Smooth muscle cell (in vitro differentiated cells): ENCODE measurements at regions not wholly inside any gene's neighbourhood (a gene's known extent, or its start where the extent isn't known, plus 50 kb on each side); places are given as distances from the start of the nearest gene placed in this dataset.

ENCODE experiments used
- DNase-seq: peaks from one replicate; lab custom pipeline; 2025; ENCODE audit not compliant: unreplicated experiment; lab: John Stamatoyannopoulos, UW
- H2AFZ ChIP-seq: fragments of 200-600 bp; sonication (generic); 2 replicates; pipeline ENCODE4 v1.6.0; 2016; ENCODE audit warnings: antibody characterized with exemption, low read depth, mild to moderate bottlenecking
- H3F3A ChIP-seq: fragments of 200-600 bp; sonication (generic); 2 replicates; pipeline ENCODE4 v1.6.0; 2017; ENCODE audit warnings: antibody characterized with exemption, low read depth
- H3K27ac ChIP-seq: fragments of 200-600 bp; sonication (generic); 2 replicates; pipeline ENCODE4 v1.5.1; 2016; ENCODE audit warnings: low read depth, mild to moderate bottlenecking
- H3K27me3 ChIP-seq: fragments of 200-600 bp; sonication (generic); 2 replicates; pipeline ENCODE4 v1.6.1; 2016; ENCODE audit warnings: low read depth, mild to moderate bottlenecking
- H3K36me3 ChIP-seq: fragments of 200-600 bp; sonication (generic); 2 replicates; pipeline ENCODE4 v1.5.1; 2016; ENCODE audit warnings: low read depth
- H3K4me1 ChIP-seq: fragments of 200-600 bp; sonication (generic); 2 replicates; pipeline ENCODE4 v1.5.1; 2016; ENCODE audit warnings: low read depth
- H3K4me2 ChIP-seq: fragments of 200-600 bp; sonication (generic); 2 replicates; pipeline ENCODE4 v1.6.0; 2016; ENCODE audit warnings: mild to moderate bottlenecking
- H3K4me3 ChIP-seq: fragments of 200-600 bp; sonication (generic); 2 replicates; pipeline ENCODE4 v1.5.1; 2016; ENCODE audit warnings: mild to moderate bottlenecking
- H3K79me2 ChIP-seq: fragments of 200-600 bp; sonication (generic); 2 replicates; pipeline ENCODE4 v1.6.0; 2016; ENCODE audit warnings: low read depth, mild to moderate bottlenecking
- H3K9ac ChIP-seq: fragments of 200-600 bp; sonication (generic); 2 replicates; pipeline ENCODE4 v1.6.0; 2016; ENCODE audit warnings: low read depth
- H3K9me3 ChIP-seq: fragments of 200-600 bp; sonication (generic); replicated peaks from 2 replicates; pipeline ENCODE4 v1.5.1; 2016; ENCODE audit warnings: low read depth
- H4K20me1 ChIP-seq: fragments of 200-600 bp; sonication (generic); 2 replicates; pipeline ENCODE4 v1.6.0; 2016; ENCODE audit warnings: low read depth
- WGBS: methylation state at CpG from one replicate; pipeline ENCODE4 v1.1.7; 2016; ENCODE audit warnings: low lambda C conversion rate; 5-methylcytosine and 5-hydroxymethylcytosine counted together
- TF ChIP-seq, protein P1 (sequence below): fragments of 200-600 bp; sonication (generic); IDR thresholded peaks from 2 replicates; pipeline ENCODE4 v1.5.1; 2017; ENCODE audit warnings: borderline replicate concordance, mild to moderate bottlenecking, antibody characterized with exemption; ENCODE audit not compliant: insufficient read depth, poor library complexity, severe bottlenecking

- H3K4me3 ChIP-seq, result no peak overlapping the region
- no peak overlapping the region for H3K9ac ChIP-seq
- H3K27me3 ChIP-seq, result no peaks in the 10 kb centered on the region
- peaks cover 8% of the 10 kb centered on the region for H3F3A ChIP-seq
- WGBS, result 16% methylated on average over 3 of the region's 3 CpGs
- H3K4me2 ChIP-seq, result peak overlapping the region; percentile 54
- no peaks in the 10 kb centered on the region for H3K9me3 ChIP-seq
- H4K20me1 ChIP-seq, result no peaks in the 10 kb centered on the region
- no peaks in the 10 kb centered on the region for H3K36me3 ChIP-seq
- no peak overlapping the region for H2AFZ ChIP-seq
- no peaks in the 10 kb centered on the region for H3K4me1 ChIP-seq
- no peaks in the 10 kb centered on the region for H3K79me2 ChIP-seq
- H3K27ac ChIP-seq, result peak overlapping the region; percentile 71
- TF ChIP-seq, protein P1, sequence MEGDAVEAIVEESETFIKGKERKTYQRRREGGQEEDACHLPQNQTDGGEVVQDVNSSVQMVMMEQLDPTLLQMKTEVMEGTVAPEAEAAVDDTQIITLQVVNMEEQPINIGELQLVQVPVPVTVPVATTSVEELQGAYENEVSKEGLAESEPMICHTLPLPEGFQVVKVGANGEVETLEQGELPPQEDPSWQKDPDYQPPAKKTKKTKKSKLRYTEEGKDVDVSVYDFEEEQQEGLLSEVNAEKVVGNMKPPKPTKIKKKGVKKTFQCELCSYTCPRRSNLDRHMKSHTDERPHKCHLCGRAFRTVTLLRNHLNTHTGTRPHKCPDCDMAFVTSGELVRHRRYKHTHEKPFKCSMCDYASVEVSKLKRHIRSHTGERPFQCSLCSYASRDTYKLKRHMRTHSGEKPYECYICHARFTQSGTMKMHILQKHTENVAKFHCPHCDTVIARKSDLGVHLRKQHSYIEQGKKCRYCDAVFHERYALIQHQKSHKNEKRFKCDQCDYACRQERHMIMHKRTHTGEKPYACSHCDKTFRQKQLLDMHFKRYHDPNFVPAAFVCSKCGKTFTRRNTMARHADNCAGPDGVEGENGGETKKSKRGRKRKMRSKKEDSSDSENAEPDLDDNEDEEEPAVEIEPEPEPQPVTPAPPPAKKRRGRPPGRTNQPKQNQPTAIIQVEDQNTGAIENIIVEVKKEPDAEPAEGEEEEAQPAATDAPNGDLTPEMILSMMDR, result no peak
- no peak for DNase-seq
These were observed 180.3 kb downstream of the THBS2 start for GRCh38 chr6:169073311-169073710.

DNA sequence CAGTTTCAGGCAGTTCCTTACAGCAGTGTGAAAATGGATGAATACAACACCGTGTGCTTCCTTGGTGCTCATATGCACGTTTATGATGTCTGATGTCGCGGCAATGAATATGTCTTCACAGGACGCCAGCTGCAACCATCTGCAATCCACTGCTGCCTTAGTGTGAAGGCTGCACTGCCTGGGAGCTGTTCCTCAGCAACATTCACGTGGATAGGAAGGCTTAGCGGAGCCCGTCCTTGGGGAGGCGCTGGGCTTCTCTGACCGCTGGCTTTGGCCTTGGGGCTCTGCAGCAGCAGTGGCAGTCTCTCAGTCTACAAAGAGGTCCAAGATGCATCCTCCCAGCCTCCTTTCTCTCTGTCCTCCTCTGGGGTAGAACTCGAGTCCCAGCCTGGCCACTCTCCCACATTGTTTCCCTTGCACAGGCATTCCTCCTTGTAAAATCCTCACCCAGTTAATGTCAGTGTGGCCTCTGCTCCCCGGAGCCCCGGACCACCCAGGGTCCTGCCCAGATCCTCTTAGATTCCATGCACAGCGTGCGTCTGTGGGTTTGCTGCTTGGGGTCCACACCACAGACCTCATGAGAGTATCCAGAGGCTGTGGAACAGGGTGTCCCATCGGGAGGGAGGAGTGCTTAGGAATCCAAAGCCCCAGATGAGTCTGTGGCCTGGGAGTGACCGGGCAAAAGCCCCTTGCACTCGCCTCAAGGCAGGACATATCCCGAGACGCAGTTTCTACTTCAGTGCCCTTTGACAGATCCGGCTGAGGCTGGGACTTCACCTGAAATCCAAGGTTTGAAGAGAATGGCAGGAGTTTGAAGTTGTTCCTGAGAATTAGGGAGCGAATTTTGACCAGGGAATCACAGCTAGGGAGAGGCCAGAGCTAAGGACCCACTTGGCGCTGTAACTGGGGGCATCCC is 181.3 kb downstream of the THBS2 start:
- 89% methylated on average over 23 of the region's 23 CpGs for WGBS
- DNase-seq, result no peak
- Histone ChIP-seq H3F3A (peaks cover 8% of the 10 kb centered on the region), H3K4me3 (no peak overlapping the region), H3K79me2 (no peaks in the 10 kb centered on the region), H3K4me2 (peak overlapping the region; percentile 0), H3K4me1 (no peaks in the 10 kb centered on the region), H3K27me3 (no peaks in the 10 kb centered on the region), H3K9ac (no peak overlapping the region), H3K27ac (peak overlapping the region; percentile 86), H3K9me3 (no peaks in the 10 kb centered on the region), H3K36me3 (no peaks in the 10 kb centered on the region), H4K20me1 (no peaks in the 10 kb centered on the region), H2AFZ (no peak overlapping the region)
- TF ChIP-seq, protein P1, result no peak

- H3F3A ChIP-seq, result peaks cover 8% of the 10 kb centered on the region
- no peaks in the 10 kb centered on the region for H3K9me3 ChIP-seq
- WGBS, result 80% methylated on average over 7 of the region's 7 CpGs
- no peak for DNase-seq
- no peaks in the 10 kb centered on the region for H4K20me1 ChIP-seq
- H2AFZ ChIP-seq, result no peak overlapping the region
- H3K27ac ChIP-seq, result peak overlapping the region; percentile 86
- H3K36me3 ChIP-seq, result no peaks in the 10 kb centered on the region
- H3K4me2 ChIP-seq, result peak overlapping the region; percentile 19
- H3K27me3 ChIP-seq, result no peaks in the 10 kb centered on the region
- no peaks in the 10 kb centered on the region for H3K4me1 ChIP-seq
- TF ChIP-seq, protein P1, result no peak
- H3K79me2 ChIP-seq, result no peaks in the 10 kb centered on the region
- peak overlapping the region; percentile 47 for H3K9ac ChIP-seq
- no peak overlapping the region for H3K4me3 ChIP-seq
These were observed 182.3 kb downstream of the THBS2 start for GRCh38 chr6:169071394-169071793.
